Fibroblast of skin of right biceps (primary cell): ENCODE measurements at regions not wholly inside any gene's neighbourhood (a gene's known extent, or its start where the extent isn't known, plus 50 kb on each side); places are given as distances from the start of the nearest gene placed in this dataset.

Source experiments
- DNase-seq: peaks from one replicate; pipeline ENCODE4 v3.0.0-alpha.2; 2013

- no peak for DNase-seq
These were observed 382.9 kb downstream of the HNRNPD start for GRCh38 chr4:81990898-81991297.

DNA sequence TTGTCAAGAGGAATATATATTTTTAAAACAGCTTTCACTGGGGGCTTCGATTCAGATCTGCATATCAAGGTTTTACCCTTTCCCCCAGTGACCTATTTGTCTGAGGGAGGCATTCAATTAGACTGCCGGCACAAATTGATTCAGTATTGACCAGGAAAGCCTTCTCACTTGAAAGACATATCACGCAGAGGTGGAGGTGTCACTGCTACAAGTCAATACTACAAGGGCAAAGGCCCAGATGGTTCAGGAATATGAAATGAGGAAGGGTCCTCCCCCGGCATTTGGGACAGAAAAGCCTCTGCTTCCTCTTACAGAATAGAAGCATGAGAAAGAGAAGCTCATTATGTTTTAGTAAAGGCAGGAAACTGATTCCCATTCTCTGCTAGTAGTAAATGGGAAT lies 383.6 kb downstream of the HNRNPD start:
- no peak for DNase-seq

GRCh38 chr4:81989202-81989601 lies 384.6 kb downstream of the HNRNPD start:
- no peak for DNase-seq

DNA sequence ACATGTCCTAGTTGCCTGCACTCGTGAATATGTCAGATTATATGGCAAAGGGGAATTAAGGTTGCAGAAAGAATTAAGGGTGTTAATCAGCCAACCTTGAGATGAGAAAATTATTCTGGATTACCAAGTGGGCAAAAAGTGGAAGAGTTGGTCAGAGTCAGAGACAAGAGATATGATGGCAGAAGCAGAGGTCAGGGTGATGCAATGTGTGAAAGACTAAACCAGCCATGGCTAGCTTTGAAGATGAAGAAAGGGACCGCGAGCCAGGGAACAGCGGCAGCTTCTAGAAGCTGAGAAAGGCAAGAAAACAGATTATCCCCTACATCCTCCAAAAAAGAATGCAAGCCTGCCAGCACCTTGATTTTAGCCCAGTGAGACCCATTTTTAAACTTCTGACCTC lies 385.6 kb downstream of the HNRNPD start:
- DNase-seq = no peak

- no peak for DNase-seq
These were observed 389.0 kb downstream of the HNRNPD start for GRCh38 chr4:81984746-81985145.

DNA sequence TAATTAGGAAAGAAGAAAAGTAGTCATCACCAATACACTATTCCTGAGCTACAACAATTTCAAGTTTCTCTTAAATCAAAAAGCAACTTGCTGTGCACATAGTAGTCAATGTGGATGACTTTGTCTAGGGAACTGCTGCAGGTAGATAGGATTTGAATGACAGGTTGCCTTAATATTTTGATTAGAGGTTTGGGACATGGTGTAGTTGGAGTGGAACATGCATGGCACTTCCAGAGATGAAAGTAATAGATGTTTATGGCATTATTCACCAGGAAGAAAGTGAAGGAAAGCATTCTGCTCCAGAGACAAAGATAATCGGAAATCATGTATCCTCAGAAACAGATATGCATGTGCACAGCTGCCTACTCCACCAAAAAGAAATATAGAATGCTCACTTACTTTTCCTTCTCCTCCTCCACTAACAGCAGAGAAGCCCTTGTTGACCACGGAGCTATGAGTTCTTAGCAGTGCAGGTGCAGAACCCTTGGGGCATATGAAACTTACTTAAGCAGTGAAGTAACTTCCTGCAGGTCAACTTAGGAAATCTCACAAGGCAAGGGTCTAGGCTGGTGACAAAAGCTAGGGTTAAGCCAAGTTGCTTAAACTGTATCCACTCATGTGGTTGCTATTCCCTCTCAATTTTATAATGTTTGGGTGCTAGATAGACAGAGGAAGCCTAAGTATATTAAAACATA lies 390.8 kb downstream of the HNRNPD start:
- DNase-seq = no peak

DNA sequence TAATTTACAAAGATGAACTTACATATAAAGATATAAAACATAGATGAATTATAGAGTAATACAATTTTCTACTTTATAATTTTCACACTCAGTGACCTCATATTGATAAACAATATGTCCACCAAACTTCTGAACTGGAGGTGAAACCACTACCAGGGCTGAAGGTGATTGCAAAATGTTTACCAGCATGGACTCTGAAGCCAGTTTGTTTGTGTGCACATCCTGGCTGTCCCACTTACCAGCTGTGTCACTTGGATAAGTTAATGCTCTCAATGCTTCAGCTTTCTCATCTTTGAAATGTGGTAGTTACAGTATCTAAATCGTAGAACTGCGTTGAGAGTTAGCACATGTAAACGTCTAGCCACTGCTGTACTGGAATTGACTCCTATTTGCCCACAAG lies 392.6 kb downstream of the HNRNPD start:
- DNase-seq = no peak

GRCh38 chr4:81974523-81974922 lies 399.3 kb downstream of the HNRNPD start:
- DNase-seq = no peak

DNA sequence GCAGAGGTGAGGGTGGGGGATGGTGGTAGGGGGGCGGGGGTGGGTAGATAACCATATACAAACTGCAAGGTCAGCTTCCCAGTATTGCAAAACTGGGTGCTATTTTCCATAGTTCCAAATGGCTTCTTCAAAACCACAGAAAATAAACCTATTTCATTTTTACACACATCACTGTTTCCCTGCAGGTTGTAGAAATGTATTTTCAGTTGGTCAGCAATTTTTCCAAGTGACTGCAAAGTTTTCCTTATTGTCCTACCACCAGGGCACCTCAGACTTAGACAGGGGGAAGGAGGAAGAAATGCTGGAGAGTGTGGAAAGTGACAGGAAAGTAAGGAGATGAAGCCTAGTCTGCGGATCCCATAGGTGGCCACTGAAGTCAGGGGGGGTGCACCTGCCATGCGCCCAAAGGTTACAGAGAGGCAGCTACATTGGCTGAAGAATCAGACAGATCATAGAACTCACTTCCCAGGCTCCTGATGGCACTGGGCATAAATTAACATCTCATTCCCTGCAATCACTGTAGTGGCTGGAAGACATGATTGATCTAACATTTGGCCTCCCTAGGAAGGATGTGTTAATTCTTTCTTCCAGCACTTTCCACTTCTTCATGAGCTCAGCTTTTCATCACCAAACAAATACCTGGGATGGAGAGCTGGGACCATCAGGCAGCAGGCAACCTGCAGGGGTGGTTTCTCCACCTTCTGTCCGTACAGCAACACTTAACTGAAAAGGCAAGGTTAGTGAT lies 402.0 kb downstream of the HNRNPD start:
- DNase-seq = no peak

DNA sequence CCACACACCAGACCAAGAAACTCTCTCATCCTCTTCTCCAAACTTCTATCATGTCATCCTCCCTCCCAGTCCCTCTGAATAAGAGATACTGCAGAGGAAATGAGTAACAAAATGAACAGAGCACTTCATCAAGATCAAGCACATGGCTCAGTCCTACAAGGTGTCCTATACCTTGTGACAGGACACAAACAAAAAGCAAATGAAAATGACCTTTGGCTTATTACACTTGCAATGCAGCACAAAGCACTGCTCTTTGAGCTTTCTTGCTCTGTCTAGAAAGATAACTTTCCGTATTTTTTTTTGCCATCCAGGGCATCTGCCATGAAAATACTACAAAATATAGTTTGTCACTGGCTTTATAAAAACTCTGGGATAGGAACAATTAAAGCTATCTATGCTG lies 402.7 kb downstream of the HNRNPD start:
- DNase-seq = no peak

DNA sequence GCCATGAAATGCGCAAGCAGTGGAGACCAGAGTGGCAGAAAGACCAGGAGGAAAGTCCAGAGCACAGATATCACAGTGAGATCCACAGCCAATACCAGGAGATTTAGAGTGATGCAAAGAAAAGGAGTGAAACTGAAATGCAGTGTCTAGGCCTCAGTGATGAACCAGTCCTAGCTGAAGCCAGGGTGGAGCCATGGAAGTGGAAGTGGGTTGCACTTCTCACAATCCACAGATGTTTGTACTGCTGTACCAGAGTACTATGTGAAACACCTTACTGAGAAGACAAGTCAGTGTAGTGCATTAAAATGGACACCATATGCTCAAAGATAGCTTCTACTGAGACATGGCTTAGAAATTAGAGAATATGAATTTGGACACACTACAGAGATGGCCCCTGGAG lies 403.3 kb downstream of the HNRNPD start:
- no peak for DNase-seq

DNA sequence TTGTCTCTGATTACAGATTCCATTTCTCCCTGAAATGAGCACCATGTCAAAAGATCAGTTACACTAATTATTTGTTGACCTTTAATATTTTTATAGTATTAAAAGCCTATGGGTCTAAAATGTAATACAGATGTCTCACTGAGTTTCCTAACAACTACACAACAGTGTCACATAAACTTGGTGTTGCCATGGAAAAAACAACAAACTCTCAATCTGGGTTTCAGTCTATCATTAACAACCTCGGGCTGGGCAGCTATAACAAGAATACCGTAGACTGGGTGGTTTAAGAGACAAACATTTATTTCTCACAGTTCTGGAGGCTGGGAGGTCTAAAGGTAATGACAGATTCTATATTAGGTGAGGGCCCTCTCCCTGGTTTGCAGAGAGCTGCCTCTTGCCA lies 407.1 kb downstream of the HNRNPD start:
- no peak for DNase-seq

DNA sequence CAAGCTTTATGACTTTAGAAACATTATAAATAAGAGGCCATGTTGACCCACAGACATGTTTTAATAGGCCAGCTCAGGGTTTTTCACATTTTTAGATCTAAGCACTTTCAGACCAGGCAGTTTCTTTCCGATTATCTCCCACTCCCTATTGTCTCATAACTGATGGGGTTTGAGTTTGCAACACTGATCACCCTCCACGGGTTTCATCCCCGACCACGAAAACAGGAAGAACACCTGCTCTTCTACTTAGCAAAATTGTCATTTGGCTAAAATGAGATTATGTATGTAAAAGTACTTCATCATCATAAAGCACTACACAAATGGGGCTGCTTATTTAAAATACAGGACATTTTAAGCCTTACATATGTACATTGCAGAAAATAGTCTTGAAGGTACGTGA lies 407.9 kb downstream of the HNRNPD start:
- no peak for DNase-seq

DNA sequence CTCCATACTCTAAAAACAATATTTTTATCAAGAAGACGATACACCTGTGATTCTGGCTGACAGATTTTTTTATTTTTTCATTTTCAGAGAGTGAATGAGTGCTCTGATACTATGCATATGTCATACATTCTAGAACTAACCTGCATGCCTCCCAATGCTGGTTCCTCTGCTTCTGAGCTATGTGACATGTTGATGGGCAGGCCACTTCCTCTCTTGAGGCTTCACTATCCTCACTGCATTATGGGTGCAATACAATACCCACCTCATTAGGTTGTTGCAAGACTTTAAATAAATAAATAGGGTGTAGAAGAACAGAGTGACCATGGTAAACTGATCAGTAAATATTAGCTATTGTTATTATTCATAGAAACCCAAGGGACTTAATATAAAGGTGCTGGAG lies 408.3 kb downstream of the HNRNPD start:
- no peak for DNase-seq

GRCh38 chr4:81963763-81964020 lies 410.1 kb downstream of the HNRNPD start:
- DNase-seq = no peak

DNA sequence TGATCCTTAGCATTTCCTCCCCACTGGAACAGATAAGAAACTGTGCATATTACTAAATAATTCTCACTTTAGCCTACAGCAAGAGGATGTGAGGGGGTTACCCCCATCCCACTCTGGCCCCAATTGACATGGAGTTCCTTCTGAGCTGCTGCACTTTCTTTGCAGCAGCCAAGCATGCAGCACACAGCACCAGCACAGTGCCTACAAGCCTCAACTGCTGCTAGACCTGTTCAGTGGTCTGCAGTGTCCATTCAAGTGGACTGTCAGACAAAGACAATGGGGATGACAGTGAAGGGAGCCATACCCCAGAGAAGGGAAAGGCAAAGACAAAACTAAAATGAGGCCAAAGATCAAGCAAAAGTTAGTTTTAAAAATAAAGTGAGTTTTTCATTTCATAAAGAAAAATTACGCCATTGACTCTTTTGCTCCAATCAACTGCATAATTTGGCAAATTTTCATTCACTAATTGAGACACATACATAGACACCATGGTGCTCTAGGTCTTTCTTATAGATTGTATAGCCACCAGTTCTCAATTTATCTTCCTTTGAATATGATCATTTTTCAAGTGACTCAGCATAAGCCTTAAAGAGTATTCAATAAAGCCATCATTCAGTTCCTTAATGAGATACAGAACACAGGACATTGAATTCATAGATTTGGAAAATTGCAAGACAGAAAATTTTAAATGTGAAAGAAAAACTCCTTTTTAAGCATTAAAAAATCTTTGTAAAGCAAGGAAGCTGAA lies 410.6 kb downstream of the HNRNPD start:
- no peak for DNase-seq

GRCh38 chr4:81960961-81961360 lies 412.8 kb downstream of the HNRNPD start:
- DNase-seq = no peak

DNA sequence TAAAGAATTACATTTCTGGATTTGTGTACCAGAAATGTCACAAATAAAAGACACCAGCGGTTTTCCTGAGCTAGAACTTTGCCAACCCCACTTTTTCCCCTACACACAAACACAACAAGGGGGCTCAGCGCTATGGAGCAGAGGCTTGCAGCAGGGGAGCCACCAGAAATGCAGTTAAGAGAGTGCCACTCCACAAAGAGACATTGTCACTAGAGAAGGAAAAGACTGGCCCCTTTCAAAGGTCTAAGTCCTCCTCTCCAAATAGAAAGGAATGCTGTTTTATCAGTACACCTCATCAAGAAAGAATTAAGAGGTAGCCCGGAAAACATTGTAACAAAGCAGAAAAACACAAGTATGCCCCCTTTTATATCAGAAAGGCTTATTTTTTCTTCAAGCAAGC lies 419.5 kb downstream of the HNRNPD start:
- no peak for DNase-seq

GRCh38 chr4:81951891-81952455 lies 421.8 kb downstream of the HNRNPD start:
- no peak for DNase-seq

GRCh38 chr4:81946996-81947395 lies 426.8 kb downstream of the HNRNPD start:
- no peak for DNase-seq

DNA sequence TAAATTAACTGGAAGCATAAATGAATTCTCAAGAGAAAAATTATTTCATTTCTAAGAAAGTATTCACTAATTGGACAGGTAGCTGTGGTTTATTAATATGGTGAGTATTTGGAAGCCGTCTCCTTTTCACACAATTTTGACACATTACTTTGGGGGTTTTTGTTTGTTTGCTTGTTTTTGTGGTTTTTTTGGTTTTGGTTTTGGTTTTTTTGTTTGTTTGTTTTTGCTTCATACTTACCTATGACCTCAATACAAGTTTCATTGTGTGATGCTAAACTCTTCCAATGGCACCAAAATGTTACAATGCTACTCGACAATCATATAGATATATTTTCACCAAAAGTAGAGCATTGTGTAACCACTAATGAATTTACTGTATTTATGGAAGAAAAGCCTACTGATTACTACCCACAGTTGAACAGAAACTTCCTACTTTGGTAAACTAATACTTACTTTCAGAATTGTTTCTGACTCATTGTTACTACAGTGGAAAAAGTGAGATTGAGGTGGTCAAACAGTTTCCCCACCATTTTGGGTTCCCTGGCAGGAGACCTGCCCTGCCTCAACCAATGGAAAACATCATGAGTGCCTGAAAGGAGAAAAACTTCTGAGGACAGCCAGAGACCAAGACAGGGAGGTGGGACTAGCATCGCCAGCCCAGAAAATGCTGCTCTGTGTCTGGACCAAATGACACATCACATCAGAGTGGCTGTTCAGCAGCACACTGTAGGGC lies 443.1 kb downstream of the HNRNPD start:
- no peak for DNase-seq

DNA sequence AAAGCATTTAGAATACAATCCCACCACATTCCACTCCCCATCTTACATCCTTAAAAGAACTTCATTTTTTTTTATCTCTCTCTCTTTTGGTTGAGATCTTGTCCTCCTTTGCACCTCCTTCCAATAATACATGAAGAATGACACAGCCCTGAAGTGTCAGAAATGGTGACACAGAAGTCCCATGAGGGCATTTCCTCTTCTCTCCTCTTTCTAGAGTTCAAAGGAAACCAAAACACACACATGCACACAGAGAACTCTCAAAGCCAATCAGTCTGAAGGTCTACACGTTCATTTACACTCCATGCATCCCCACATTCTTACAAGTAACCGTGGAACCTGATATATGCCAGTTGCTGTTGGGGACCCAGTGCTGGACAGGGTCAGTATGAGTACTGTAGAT lies 450.7 kb downstream of the HNRNPD start:
- no peak for DNase-seq

- DNase-seq = no peak
These were observed 450.6 kb upstream of the RASGEF1B start for GRCh38 chr4:81922313-81922712.
